ENCODE measurements at regions not wholly inside any gene's neighbourhood (a gene's known extent, or its start where the extent isn't known, plus 50 kb on each side); places are given as distances from the start of the nearest gene placed in this dataset.

GRCh38 chr20:23289724-23290395 is 60.7 kb upstream of the NXT1 start:
- no peak for DNase-seq
- intact Hi-C loops (cut with DNase I) = no loop called here
- no peak overlapping the region for H3K27ac ChIP-seq
- TF ChIP-seq, protein P1, sequence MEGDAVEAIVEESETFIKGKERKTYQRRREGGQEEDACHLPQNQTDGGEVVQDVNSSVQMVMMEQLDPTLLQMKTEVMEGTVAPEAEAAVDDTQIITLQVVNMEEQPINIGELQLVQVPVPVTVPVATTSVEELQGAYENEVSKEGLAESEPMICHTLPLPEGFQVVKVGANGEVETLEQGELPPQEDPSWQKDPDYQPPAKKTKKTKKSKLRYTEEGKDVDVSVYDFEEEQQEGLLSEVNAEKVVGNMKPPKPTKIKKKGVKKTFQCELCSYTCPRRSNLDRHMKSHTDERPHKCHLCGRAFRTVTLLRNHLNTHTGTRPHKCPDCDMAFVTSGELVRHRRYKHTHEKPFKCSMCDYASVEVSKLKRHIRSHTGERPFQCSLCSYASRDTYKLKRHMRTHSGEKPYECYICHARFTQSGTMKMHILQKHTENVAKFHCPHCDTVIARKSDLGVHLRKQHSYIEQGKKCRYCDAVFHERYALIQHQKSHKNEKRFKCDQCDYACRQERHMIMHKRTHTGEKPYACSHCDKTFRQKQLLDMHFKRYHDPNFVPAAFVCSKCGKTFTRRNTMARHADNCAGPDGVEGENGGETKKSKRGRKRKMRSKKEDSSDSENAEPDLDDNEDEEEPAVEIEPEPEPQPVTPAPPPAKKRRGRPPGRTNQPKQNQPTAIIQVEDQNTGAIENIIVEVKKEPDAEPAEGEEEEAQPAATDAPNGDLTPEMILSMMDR (IDR thresholded peaks at IDR 0.05) = no peak
- H3K9me3 ChIP-seq = no peaks in the 10 kb centered on the region
- no peaks in the 10 kb centered on the region for H3K36me3 ChIP-seq
- no peaks in the 10 kb centered on the region for H3K4me1 ChIP-seq
- H3K27me3 ChIP-seq = no peaks in the 10 kb centered on the region
- H3K9ac ChIP-seq (ENCODE audit: low read depth in 2 of 2, low read length in 2 of 2) = no peak overlapping the region
- H3K4me3 ChIP-seq = no peak overlapping the region

GRCh38 chr20:23289249-23289648 is 61.3 kb upstream of the NXT1 start:
- intact Hi-C loops (cut with DNase I) = no loop called here
- no peaks in the 10 kb centered on the region for H3K36me3 ChIP-seq
- no peak overlapping the region for H3K9ac ChIP-seq (ENCODE audit: low read depth in 2 of 2, low read length in 2 of 2)
- no peak overlapping the region for H3K27ac ChIP-seq
- H3K4me3 ChIP-seq = no peak overlapping the region
- no peaks in the 10 kb centered on the region for H3K9me3 ChIP-seq
- TF ChIP-seq, protein P1 (IDR thresholded peaks at IDR 0.05) = no peak
- no peak for DNase-seq
- H3K27me3 ChIP-seq = no peaks in the 10 kb centered on the region
- H3K4me1 ChIP-seq = no peaks in the 10 kb centered on the region

- no peaks in the 10 kb centered on the region for H3K4me1 ChIP-seq
- TF ChIP-seq, protein P1 (IDR thresholded peaks at IDR 0.05) = no peak
- no peaks in the 10 kb centered on the region for H3K36me3 ChIP-seq
- no peak overlapping the region for H3K27ac ChIP-seq
- H3K9ac ChIP-seq (ENCODE audit: low read depth in 2 of 2, low read length in 2 of 2) = no peak overlapping the region
- H3K4me3 ChIP-seq = no peak overlapping the region
- DNase-seq = no peak
- intact Hi-C loops (cut with DNase I) = no loop called here
- H3K9me3 ChIP-seq = no peaks in the 10 kb centered on the region
- no peaks in the 10 kb centered on the region for H3K27me3 ChIP-seq
These were observed 63.0 kb upstream of the NXT1 start for GRCh38 chr20:23287354-23288190.

GRCh38 chr20:23286346-23286745 is 64.2 kb upstream of the NXT1 start:
- intact Hi-C loops (cut with DNase I) = no loop called here
- no peak for DNase-seq
- H3K36me3 ChIP-seq = no peaks in the 10 kb centered on the region
- no peaks in the 10 kb centered on the region for H3K27me3 ChIP-seq
- H3K27ac ChIP-seq = no peak overlapping the region
- no peaks in the 10 kb centered on the region for H3K4me1 ChIP-seq
- no peak overlapping the region for H3K9ac ChIP-seq (ENCODE audit: low read depth in 2 of 2, low read length in 2 of 2)
- no peak overlapping the region for H3K4me3 ChIP-seq
- H3K9me3 ChIP-seq = no peaks in the 10 kb centered on the region
- TF ChIP-seq, protein P1 (IDR thresholded peaks at IDR 0.05) = no peak

GRCh38 chr20:23285536-23285935 is 65.1 kb upstream of the NXT1 start:
- TF ChIP-seq, protein P1 (IDR thresholded peaks at IDR 0.05) = no peak
- no peaks in the 10 kb centered on the region for H3K4me1 ChIP-seq
- intact Hi-C loops (cut with DNase I) = no loop called here
- no peak overlapping the region for H3K27ac ChIP-seq
- DNase-seq = no peak
- no peak overlapping the region for H3K9ac ChIP-seq (ENCODE audit: low read depth in 2 of 2, low read length in 2 of 2)
- H3K4me3 ChIP-seq = no peak overlapping the region
- H3K9me3 ChIP-seq = no peaks in the 10 kb centered on the region
- no peaks in the 10 kb centered on the region for H3K27me3 ChIP-seq
- no peaks in the 10 kb centered on the region for H3K36me3 ChIP-seq
